GM19328 (cell line): ENCODE measurements at regions not wholly inside any gene's neighbourhood (a gene's known extent, or its start where the extent isn't known, plus 50 kb on each side); places are given as distances from the start of the nearest gene placed in this dataset.
"Not testable (repeated sequence)": the region's sequence is repeated elsewhere in the genome, so short reads cannot be mapped to it uniquely, and the experiment has no call there.

ENCODE experiments used
- ATAC-seq: cut with Tn5 transposase; IDR thresholded peaks from one replicate; pipeline ENCODE4 v1.9.1; 2021; ENCODE audit warnings: mild to moderate bottlenecking, moderate library complexity; ENCODE audit not compliant: unreplicated experiment

- no peak for ATAC-seq
Measured at GRCh38 chr2:65762068-65762467, 329.7 kb upstream of the SPRED2 start.

- no peak for ATAC-seq
Measured at GRCh38 chr2:65754219-65754618, 321.8 kb upstream of the SPRED2 start.

- ATAC-seq = no peak
Measured at GRCh38 chr2:65751408-65751807, 319.0 kb upstream of the SPRED2 start.

GRCh38 chr2:65749545-65749944 is 317.1 kb upstream of the SPRED2 start:
- ATAC-seq = no peak

DNA sequence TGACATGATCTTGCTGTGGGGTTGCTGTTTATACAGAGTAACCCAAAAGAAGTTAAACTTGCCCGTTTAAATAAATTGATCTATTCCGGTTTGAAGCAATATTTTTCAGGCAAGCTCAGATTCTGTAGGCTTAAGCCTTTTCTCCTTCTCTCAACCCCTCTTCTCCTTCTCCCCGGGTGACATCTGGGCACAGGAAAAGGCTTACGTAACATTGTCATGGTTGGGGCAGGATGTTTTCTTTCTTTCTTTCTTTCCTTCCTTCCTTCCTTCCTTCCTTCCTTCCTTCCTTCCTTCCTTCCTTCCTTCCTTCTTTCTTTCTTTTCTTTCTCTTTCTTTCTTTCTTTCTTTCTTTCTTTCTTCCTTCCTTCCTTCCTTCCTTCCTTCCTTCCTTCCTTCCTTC is 315.5 kb upstream of the SPRED2 start:
- not testable (repeated sequence) for ATAC-seq

- ATAC-seq = no peak
Measured at GRCh38 chr2:65746931-65747675, 314.7 kb upstream of the SPRED2 start.

- no peak for ATAC-seq
Measured at GRCh38 chr2:65744477-65745200, 312.2 kb upstream of the SPRED2 start.

GRCh38 chr2:65742977-65743376 is 310.6 kb upstream of the SPRED2 start:
- no peak for ATAC-seq

GRCh38 chr2:65739927-65740326 is 307.5 kb upstream of the SPRED2 start:
- no peak for ATAC-seq

GRCh38 chr2:65737452-65738011 is 305.1 kb upstream of the SPRED2 start:
- no peak for ATAC-seq

DNA sequence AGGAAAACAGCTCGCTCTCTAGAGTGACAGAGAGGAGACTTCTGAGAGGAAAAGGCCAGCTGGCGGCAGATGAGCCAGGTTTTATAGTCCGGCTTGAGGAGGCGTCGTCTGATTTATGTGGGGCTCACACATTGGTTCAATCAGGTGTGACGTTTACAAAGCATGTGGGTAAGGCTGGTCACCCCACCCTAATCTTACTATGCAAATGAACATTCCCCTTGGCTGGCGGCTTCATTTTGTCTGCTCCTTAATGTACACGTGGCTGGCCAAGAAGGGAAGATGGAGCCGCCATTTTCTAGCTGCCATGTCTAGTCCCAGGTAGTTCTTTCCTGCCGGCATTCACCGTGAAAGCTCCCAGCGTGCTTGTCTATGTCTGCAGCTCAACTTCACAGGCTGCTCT is 299.1 kb upstream of the SPRED2 start:
- no peak for ATAC-seq

DNA sequence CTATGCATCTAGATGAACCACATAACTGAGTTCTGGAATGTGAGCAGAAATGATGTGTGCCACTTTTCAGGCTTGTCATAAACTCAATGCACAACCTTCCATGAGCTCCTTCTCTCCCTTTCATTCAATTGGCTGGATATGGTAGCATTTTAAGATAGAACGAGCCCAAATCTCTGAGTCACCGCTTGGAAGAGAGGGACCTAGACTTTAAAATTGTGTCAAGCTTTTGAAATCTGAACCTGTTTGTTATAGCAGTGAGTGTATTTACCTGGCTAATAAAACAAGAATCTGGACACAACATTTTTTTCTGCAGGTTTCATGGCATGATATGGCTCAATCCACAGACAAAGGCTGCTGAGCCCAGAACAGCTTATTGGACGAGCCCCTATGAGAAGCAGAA is 297.8 kb upstream of the SPRED2 start:
- no peak for ATAC-seq

- no peak for ATAC-seq
Measured at GRCh38 chr2:65729246-65729645, 296.8 kb upstream of the SPRED2 start.

DNA sequence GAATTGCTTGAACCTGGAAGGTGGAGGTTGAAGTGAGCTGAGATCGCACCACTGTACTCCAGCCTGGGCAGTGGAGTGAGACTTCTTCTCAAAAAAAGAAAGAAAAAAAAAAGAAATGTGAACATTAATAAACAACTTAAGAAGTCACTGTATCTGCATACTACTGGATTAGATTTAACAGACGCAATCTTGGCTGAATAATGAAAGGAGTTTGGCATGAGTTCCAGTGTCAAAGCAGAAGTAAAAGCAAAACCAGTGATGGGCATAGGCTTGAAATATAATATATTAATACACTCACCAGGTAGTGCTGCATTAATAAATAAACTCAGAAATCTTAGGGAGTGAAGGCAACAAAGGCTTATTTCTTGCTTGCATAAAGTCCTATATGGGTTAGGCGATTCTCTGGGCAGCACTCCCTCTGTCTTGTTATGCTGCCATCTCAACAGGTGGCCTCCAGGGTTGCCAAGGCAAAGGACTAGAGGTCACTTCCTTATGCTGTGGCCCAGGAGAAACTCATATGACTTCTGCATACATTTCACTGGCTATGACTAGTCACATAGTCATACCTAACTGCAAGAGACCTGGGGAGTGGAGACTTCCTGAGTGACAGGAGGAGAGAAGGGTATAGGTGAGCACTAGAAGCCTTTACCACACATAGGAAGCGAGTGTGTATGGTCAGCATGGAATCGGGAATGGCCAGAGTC is 296.2 kb upstream of the SPRED2 start:
- ATAC-seq = no peak

GRCh38 chr2:65727816-65728215 is 295.4 kb upstream of the SPRED2 start:
- ATAC-seq = no peak

GRCh38 chr2:65727381-65727780 is 295.0 kb upstream of the SPRED2 start:
- ATAC-seq = no peak

DNA sequence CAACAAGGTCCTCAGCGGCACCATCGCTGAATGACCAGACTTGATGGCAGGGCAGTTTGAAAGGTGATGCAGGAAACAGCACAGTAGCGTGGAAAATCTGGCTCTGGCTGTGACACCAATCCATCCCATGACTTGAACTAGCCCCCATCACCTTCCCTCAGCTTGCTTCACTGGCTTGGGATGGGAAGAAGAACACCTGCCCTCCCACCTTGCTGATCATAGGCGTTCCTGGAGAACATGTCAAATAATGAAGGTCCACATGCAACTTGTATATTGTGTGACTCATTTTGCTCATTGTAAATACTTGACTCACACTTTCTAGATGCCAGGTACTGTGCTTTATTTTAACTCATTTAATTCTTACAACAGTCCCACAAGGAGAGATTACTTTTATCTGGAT is 292.4 kb upstream of the SPRED2 start:
- no peak for ATAC-seq

- no peak for ATAC-seq
Measured at GRCh38 chr2:65724336-65724735, 291.9 kb upstream of the SPRED2 start.

GRCh38 chr2:65722028-65722778 is 289.8 kb upstream of the SPRED2 start:
- ATAC-seq = no peak

- ATAC-seq = no peak
Measured at GRCh38 chr2:65716698-65717097, 284.3 kb upstream of the SPRED2 start.

- ATAC-seq = no peak
Measured at GRCh38 chr2:65715323-65715722, 282.9 kb upstream of the SPRED2 start.
